SK-N-SH treated with all-trans-retinoic acid at 6 μM for 48 hours (cell line): ENCODE measurements at regions not wholly inside any gene's neighbourhood (a gene's known extent, or its start where the extent isn't known, plus 50 kb on each side); places are given as distances from the start of the nearest gene placed in this dataset.

Experiments used
- ATAC-seq: fragments of 200-7000 bp; cut with Tn5 transposase; 3 replicates; pipeline ENCODE4 v1.9.1; 2020; ENCODE audit warnings: mild to moderate bottlenecking, moderate library complexity
- ARNTL ChIP-seq: fragments of 450-650 bp; formaldehyde crosslinking; IDR thresholded peaks from 2 replicates; pipeline ENCODE4 v1.5.0; 2020; ENCODE audit warnings: low read depth, mild to moderate bottlenecking, moderate library complexity, borderline replicate concordance
- BACH2 ChIP-seq: fragments of 250-450 bp; sonication (Bioruptor Pico); IDR thresholded peaks from 2 replicates; pipeline ENCODE4 v1.9.0; 2021; ENCODE audit warnings: mild to moderate bottlenecking, borderline replicate concordance
- CSDC2 ChIP-seq: fragments of 250-450 bp; sonication (Bioruptor Pico); IDR thresholded peaks from 2 replicates; pipeline ENCODE4 v1.5.0; 2020; ENCODE audit warnings: mild to moderate bottlenecking, moderate library complexity
- CSRNP3 ChIP-seq: fragments of 250-450 bp; sonication (Bioruptor Pico); IDR thresholded peaks from 2 replicates; pipeline ENCODE4 v1.5.1; 2021; ENCODE audit warnings: mild to moderate bottlenecking, moderate library complexity
- ESRRG ChIP-seq: fragments of 250-450 bp; sonication (Bioruptor Pico); IDR thresholded peaks from 2 replicates; pipeline ENCODE4 v1.6.1; 2021; ENCODE audit warnings: mild to moderate bottlenecking
- GLIS3 ChIP-seq: fragments of 250-450 bp; sonication (Bioruptor Pico); IDR thresholded peaks from 2 replicates; pipeline ENCODE4 v1.5.0; 2020; ENCODE audit warnings: mild to moderate bottlenecking, moderate library complexity
- ISL1 ChIP-seq: fragments of 250-450 bp; sonication (Bioruptor Pico); IDR thresholded peaks from 2 replicates; pipeline ENCODE4 v2.1.2; 2022; ENCODE audit warnings: mild to moderate bottlenecking, moderate library complexity
- OSR1 ChIP-seq: fragments of 250-450 bp; sonication (Bioruptor Pico); IDR thresholded peaks from 2 replicates; pipeline ENCODE4 v1.8.0; 2022; ENCODE audit warnings: moderate library complexity, mild to moderate bottlenecking, inconsistent platforms
- PATZ1 ChIP-seq: fragments of 250-450 bp; sonication (Bioruptor Pico); IDR thresholded peaks from 2 replicates; pipeline ENCODE4 v1.8.0; 2020; ENCODE audit warnings: mild to moderate bottlenecking, moderate library complexity, borderline replicate concordance
- POU6F1 ChIP-seq: fragments of 250-450 bp; sonication (Bioruptor Pico); IDR thresholded peaks from 2 replicates; pipeline ENCODE4 v1.8.0; 2021; ENCODE audit warnings: low read depth, mild to moderate bottlenecking, moderate library complexity, borderline replicate concordance
- RARB ChIP-seq: fragments of 250-450 bp; sonication (Bioruptor Pico); IDR thresholded peaks from 2 replicates; pipeline ENCODE4 v1.8.0; 2021; ENCODE audit warnings: mild to moderate bottlenecking, moderate library complexity
- SNAI2 ChIP-seq: fragments of 250-450 bp; sonication (Bioruptor Pico); IDR thresholded peaks from 2 replicates; pipeline ENCODE4 v1.5.0; 2020; ENCODE audit warnings: mild to moderate bottlenecking, moderate library complexity
- TCF4 ChIP-seq: fragments of 250-450 bp; sonication (Bioruptor Pico); IDR thresholded peaks from 2 replicates; pipeline ENCODE4 v1.8.0; 2021; ENCODE audit warnings: mild to moderate bottlenecking, moderate library complexity, borderline replicate concordance
- TOX ChIP-seq: fragments of 250-450 bp; sonication (Bioruptor Pico); IDR thresholded peaks from 2 replicates; pipeline ENCODE4 v1.8.0; 2021; ENCODE audit warnings: mild to moderate bottlenecking, moderate library complexity, borderline replicate concordance
- ZC3H10 ChIP-seq: fragments of 250-450 bp; sonication (Bioruptor Pico); IDR thresholded peaks from 2 replicates; pipeline ENCODE4 v1.5.1; 2021; ENCODE audit warnings: mild to moderate bottlenecking, moderate library complexity
- ZFP3 ChIP-seq: fragments of 250-450 bp; sonication (Bioruptor Pico); IDR thresholded peaks from 2 replicates; pipeline ENCODE4 v1.5.0; 2020; ENCODE audit warnings: mild to moderate bottlenecking, moderate library complexity
- ZFP30 ChIP-seq: fragments of 450-650 bp; formaldehyde crosslinking; IDR thresholded peaks from 2 replicates; pipeline ENCODE4 v1.5.0; 2022; ENCODE audit warnings: mild to moderate bottlenecking, moderate library complexity
- ZNF565 ChIP-seq: fragments of 450-650 bp; formaldehyde crosslinking; conservative IDR thresholded peaks from 2 replicates; pipeline ENCODE4 v1.5.0; 2020; ENCODE audit warnings: low read depth, mild to moderate bottlenecking, moderate library complexity
- ZNF70 ChIP-seq: fragments of 450-650 bp; formaldehyde crosslinking; IDR thresholded peaks from 2 replicates; pipeline ENCODE4 v1.5.0; 2020; ENCODE audit warnings: mild to moderate bottlenecking, moderate library complexity
- ZNF8 ChIP-seq: fragments of 450-650 bp; formaldehyde crosslinking; IDR thresholded peaks from 2 replicates; pipeline ENCODE4 v1.5.0; 2020; ENCODE audit warnings: mild to moderate bottlenecking, moderate library complexity
- TF ChIP-seq, protein P1 (sequence below): fragments of 250-450 bp; sonication (Bioruptor Pico); IDR thresholded peaks from 2 replicates; pipeline ENCODE4 v1.5.0; 2020; ENCODE audit warnings: mild to moderate bottlenecking, moderate library complexity
- TF ChIP-seq, protein P2 (sequence below): fragments of 250-450 bp; sonication (Bioruptor Pico); IDR thresholded peaks from 2 replicates; pipeline ENCODE4 v1.5.1; 2020; ENCODE audit warnings: low read depth, mild to moderate bottlenecking, moderate library complexity

DNA sequence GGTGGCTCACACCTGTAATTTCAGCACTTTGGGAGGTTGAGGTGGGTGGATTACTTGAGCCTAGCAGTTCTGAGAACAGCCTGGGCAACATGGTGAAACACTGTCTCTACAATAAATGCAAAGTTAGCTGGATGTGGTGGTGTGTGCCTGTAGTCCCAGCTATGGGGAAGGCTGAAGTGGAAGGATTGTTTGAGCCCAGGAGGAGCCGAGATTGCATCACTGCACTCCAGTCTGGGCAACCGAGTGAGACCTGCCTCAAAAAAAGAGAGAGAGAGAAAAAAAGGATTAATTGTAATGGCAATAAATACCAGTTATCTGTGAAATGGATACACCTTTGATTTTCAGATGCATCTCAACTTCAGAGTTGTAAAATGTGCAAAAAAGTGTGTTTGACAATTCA is 58.8 kb downstream of the SPRY1 start:
- TF ChIP-seq PATZ1 (no peak), TOX (CRISPR knock-in tag) (no peak)
- ATAC-seq = no peak

DNA sequence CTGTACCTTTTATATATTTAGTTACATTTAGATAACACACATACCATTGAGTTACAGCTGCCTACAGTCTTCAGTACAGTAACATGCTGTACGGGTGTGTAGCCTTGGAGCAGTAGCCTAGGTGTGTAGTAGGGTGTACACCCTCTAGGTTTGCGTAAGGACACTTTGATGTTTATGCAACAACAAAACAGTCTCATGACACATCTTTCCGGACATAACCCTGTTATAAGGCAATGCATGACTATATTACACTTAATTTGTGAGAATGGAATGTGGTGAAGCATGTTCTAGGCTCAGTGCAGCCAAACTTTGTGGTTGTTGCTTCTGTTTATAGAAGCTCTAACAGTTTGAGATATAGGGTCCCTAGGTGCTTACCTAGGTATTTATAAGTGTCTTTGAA is 65.4 kb downstream of the SPRY1 start:
- TF ChIP-seq TOX (CRISPR knock-in tag) (no peak), CSDC2 (no peak), SNAI2 (CRISPR knock-in tag) (no peak), ISL1 (CRISPR knock-in tag) (no peak), POU6F1 (CRISPR knock-in tag) (no peak), BACH2 (CRISPR knock-in tag) (no peak), OSR1 (CRISPR knock-in tag) (no peak), PATZ1 (no peak), ZNF70 (CRISPR knock-in tag) (no peak), GLIS3 (CRISPR knock-in tag) (no peak), ZFP3 (CRISPR knock-in tag) (no peak), RARB (CRISPR knock-in tag) (no peak), ESRRG (CRISPR knock-in tag) (no peak), CSRNP3 (CRISPR knock-in tag) (no peak), TCF4 (no peak), ZNF565 (CRISPR knock-in tag) (no peak), ZC3H10 (CRISPR knock-in tag) (no peak), ZNF8 (CRISPR knock-in tag) (no peak)
- TF ChIP-seq, protein P1, sequence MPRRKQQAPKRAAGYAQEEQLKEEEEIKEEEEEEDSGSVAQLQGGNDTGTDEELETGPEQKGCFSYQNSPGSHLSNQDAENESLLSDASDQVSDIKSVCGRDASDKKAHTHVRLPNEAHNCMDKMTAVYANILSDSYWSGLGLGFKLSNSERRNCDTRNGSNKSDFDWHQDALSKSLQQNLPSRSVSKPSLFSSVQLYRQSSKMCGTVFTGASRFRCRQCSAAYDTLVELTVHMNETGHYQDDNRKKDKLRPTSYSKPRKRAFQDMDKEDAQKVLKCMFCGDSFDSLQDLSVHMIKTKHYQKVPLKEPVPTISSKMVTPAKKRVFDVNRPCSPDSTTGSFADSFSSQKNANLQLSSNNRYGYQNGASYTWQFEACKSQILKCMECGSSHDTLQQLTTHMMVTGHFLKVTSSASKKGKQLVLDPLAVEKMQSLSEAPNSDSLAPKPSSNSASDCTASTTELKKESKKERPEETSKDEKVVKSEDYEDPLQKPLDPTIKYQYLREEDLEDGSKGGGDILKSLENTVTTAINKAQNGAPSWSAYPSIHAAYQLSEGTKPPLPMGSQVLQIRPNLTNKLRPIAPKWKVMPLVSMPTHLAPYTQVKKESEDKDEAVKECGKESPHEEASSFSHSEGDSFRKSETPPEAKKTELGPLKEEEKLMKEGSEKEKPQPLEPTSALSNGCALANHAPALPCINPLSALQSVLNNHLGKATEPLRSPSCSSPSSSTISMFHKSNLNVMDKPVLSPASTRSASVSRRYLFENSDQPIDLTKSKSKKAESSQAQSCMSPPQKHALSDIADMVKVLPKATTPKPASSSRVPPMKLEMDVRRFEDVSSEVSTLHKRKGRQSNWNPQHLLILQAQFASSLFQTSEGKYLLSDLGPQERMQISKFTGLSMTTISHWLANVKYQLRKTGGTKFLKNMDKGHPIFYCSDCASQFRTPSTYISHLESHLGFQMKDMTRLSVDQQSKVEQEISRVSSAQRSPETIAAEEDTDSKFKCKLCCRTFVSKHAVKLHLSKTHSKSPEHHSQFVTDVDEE (CRISPR knock-in tag) = no peak
- TF ChIP-seq, protein P2, sequence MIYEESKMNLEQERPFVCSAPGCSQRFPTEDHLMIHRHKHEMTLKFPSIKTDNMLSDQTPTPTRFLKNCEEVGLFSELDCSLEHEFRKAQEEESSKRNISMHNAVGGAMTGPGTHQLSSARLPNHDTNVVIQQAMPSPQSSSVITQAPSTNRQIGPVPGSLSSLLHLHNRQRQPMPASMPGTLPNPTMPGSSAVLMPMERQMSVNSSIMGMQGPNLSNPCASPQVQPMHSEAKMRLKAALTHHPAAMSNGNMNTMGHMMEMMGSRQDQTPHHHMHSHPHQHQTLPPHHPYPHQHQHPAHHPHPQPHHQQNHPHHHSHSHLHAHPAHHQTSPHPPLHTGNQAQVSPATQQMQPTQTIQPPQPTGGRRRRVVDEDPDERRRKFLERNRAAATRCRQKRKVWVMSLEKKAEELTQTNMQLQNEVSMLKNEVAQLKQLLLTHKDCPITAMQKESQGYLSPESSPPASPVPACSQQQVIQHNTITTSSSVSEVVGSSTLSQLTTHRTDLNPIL (CRISPR knock-in tag) = no peak
- TF ChIP-seq, all 23 proteins: peak for 0
- ATAC-seq = no peak

- no peak for ATAC-seq
- TF ChIP-seq ZFP3 (CRISPR knock-in tag) (no peak), ZFP30 (no peak), SNAI2 (CRISPR knock-in tag) (no peak), ARNTL (CRISPR knock-in tag) (no peak), ZNF70 (CRISPR knock-in tag) (no peak), GLIS3 (CRISPR knock-in tag) (no peak), OSR1 (CRISPR knock-in tag) (no peak), ZNF565 (CRISPR knock-in tag) (no peak), ISL1 (CRISPR knock-in tag) (no peak), ESRRG (CRISPR knock-in tag) (no peak), PATZ1 (no peak), TOX (CRISPR knock-in tag) (no peak), RARB (CRISPR knock-in tag) (no peak), BACH2 (CRISPR knock-in tag) (no peak)
- TF ChIP-seq, protein P2 (CRISPR knock-in tag) = no peak
These were observed 67.3 kb downstream of the SPRY1 start for GRCh38 chr4:123463869-123464268.
